Endodermal cell (in vitro differentiated cells): ENCODE measurements at regions not wholly inside any gene's neighbourhood (a gene's known extent, or its start where the extent isn't known, plus 50 kb on each side); places are given as distances from the start of the nearest gene placed in this dataset.

Experiments used
- DNase-seq: peaks from one replicate; pipeline ENCODE4 v3.0.0-alpha.2; 2017
- H3K27ac ChIP-seq: 2 replicates; pipeline ENCODE4 v1.5.1; 2013; ENCODE audit warnings: mild to moderate bottlenecking, low read depth, low read length, moderate library complexity
- H3K27me3 ChIP-seq: 2 replicates; pipeline ENCODE4 v1.6.1; 2013; ENCODE audit warnings: mild to moderate bottlenecking, low read length, moderate library complexity; ENCODE audit not compliant: insufficient read depth, control insufficient read depth, poor library complexity, severe bottlenecking
- H3K36me3 ChIP-seq: 2 replicates; pipeline ENCODE4 v1.7.0; 2013; ENCODE audit warnings: mild to moderate bottlenecking, low read length, moderate library complexity; ENCODE audit not compliant: control insufficient read depth, insufficient read depth
- H3K4me1 ChIP-seq: one replicate; pipeline ENCODE4 v1.7.0; 2013; ENCODE audit warnings: low read length; ENCODE audit not compliant: control insufficient read depth, insufficient read depth
- H3K4me3 ChIP-seq: 2 replicates; pipeline ENCODE4 v1.5.1; 2013; ENCODE audit warnings: mild to moderate bottlenecking, low read length, moderate library complexity
- H3K9ac ChIP-seq: 2 replicates; pipeline ENCODE4 v1.6.1; 2013; ENCODE audit warnings: mild to moderate bottlenecking, low read length, moderate library complexity; ENCODE audit not compliant: poor library complexity, severe bottlenecking; ENCODE audit errors: extremely low read depth
- H3K9me3 ChIP-seq: 2 replicates; pipeline ENCODE4 v1.6.1; 2013; ENCODE audit warnings: mild to moderate bottlenecking, low read length, moderate library complexity; ENCODE audit not compliant: control insufficient read depth
- H3K27ac Mint-ChIP-seq: 2 replicates; pipeline ENCODE4 v1.8.0; 2020; ENCODE audit warnings: mixed read lengths
- H3K27me3 Mint-ChIP-seq: 2 replicates; pipeline ENCODE4 v1.8.0; 2021; ENCODE audit warnings: mild to moderate bottlenecking, mixed read lengths; ENCODE audit not compliant: insufficient read depth
- H3K36me3 Mint-ChIP-seq: 2 replicates; pipeline ENCODE4 v1.8.0; 2020; ENCODE audit warnings: low read depth, mixed read lengths
- H3K4me1 Mint-ChIP-seq: 2 replicates; pipeline ENCODE4 v1.8.0; 2020; ENCODE audit warnings: mixed read lengths
- H3K4me3 Mint-ChIP-seq: 2 replicates; pipeline ENCODE4 v1.8.0; 2020; ENCODE audit warnings: mild to moderate bottlenecking, moderate library complexity, mixed read lengths
- H3K9me3 Mint-ChIP-seq: 2 replicates; pipeline ENCODE4 v1.8.0; 2020; ENCODE audit warnings: mild to moderate bottlenecking, mixed read lengths
- WGBS, 2 experiments: methylation state at CpG; one replicate each; pipeline versions ENCODE4 v1.1.5 to v1.1.7; 2013; ENCODE audit warnings: missing lambda C conversion rate in 2 of 2, mixed read lengths in 1 of 2; ENCODE audit not compliant: insufficient coverage in 1 of 2, insufficient read length in 1 of 2; 5-methylcytosine and 5-hydroxymethylcytosine counted together
- TF ChIP-seq, protein P1 (sequence below): fragments of 200-600 bp; sonication (generic); conservative IDR thresholded peaks from 2 replicates; pipeline ENCODE4 v1.5.0; 2021; ENCODE audit warnings: antibody characterized with exemption, mild to moderate bottlenecking

DNA sequence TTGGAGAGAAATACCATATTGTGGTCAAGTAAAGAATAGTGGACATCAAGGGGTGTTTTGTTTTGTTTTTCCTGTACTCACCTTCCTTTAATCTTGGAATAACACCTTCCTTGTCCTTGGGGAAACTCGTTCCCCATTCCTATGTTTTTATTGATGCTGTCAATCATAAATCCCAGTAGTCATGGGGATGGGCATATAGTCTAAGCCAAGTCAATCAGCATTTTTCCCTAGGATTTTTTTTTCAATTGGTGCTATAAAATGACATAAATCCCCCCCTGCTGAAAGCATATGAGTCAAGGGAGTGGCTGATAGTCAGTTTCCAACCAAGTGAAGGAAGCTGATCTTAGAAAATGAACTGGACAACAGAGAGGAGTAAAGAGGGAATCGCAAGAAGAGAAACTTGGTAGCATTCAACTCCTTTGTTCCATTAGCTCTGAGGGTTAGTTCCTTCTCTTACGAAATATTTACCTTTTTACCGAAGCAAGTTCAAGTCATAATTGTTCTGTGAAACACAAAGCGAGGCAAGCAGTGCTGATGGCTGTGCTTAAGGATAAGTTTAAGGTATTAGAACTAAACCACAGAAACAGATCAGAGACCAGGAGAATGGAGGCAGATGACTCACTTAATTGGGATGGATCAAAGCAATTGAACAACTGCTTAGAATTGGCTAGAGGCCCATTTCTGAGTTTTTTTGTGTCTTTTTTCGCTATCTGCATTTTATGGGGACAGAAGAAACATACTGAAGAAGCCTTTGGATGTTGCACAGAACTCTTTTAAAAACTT is 218.6 kb downstream of the SEMA6A start:
- peaks cover 2% of the 10 kb centered on the region for H3K27me3 Mint-ChIP-seq

DNA sequence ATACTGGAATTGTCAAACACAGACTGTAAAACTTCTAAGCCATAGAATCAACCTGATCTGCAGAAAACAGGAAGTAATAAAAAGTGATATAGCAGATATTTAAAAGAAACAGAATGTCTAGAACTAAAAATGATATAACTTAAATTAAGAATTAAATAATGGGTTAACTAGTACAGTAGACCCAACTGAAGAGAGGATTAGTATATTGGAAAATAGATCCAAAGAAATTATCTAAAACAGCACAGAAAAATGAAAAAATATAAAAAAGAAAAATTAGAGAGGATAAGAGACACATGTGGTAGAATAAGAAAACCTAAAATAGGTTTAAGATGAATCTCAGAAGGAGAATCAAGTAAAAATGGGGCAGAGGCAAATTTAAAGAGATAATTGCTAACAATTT is 219.9 kb downstream of the SEMA6A start:
- H3K27me3 Mint-ChIP-seq, result no peaks in the 10 kb centered on the region
- Histone ChIP-seq H3K4me1 (no peaks in the 10 kb centered on the region), H3K4me3 (no peak overlapping the region), H3K9me3 (peaks cover 5% of the 10 kb centered on the region), H3K27ac (no peak overlapping the region), H3K27me3 (no peaks in the 10 kb centered on the region), H3K36me3 (no peaks in the 10 kb centered on the region), H3K9ac (no peak overlapping the region)
- DNase-seq, result no peak
- H3K36me3 Mint-ChIP-seq, result peaks cover 5% of the 10 kb centered on the region
- H3K27ac Mint-ChIP-seq, result no peak overlapping the region
- no peak overlapping the region for H3K4me3 Mint-ChIP-seq
- TF ChIP-seq, protein P1, sequence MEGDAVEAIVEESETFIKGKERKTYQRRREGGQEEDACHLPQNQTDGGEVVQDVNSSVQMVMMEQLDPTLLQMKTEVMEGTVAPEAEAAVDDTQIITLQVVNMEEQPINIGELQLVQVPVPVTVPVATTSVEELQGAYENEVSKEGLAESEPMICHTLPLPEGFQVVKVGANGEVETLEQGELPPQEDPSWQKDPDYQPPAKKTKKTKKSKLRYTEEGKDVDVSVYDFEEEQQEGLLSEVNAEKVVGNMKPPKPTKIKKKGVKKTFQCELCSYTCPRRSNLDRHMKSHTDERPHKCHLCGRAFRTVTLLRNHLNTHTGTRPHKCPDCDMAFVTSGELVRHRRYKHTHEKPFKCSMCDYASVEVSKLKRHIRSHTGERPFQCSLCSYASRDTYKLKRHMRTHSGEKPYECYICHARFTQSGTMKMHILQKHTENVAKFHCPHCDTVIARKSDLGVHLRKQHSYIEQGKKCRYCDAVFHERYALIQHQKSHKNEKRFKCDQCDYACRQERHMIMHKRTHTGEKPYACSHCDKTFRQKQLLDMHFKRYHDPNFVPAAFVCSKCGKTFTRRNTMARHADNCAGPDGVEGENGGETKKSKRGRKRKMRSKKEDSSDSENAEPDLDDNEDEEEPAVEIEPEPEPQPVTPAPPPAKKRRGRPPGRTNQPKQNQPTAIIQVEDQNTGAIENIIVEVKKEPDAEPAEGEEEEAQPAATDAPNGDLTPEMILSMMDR, result no peak
- H3K9me3 Mint-ChIP-seq, result peaks cover 7% of the 10 kb centered on the region
- H3K4me1 Mint-ChIP-seq, result no peaks in the 10 kb centered on the region

More for the DNA sequence above, 218.6 kb downstream of the SEMA6A start:
- H3K4me3 ChIP-seq, result no peak overlapping the region
- no peak overlapping the region for H3K9ac ChIP-seq
- H3K36me3 ChIP-seq, result no peaks in the 10 kb centered on the region
- no peaks in the 10 kb centered on the region for H3K27me3 ChIP-seq
- no peak for DNase-seq
- Mint-ChIP-seq H3K4me3 (no peak overlapping the region), H3K36me3 (peaks cover 5% of the 10 kb centered on the region), H3K4me1 (peaks cover 3% of the 10 kb centered on the region), H3K27ac (no peak overlapping the region), H3K9me3 (peaks cover 7% of the 10 kb centered on the region)
- WGBS, 2 experiments, result 92 to 100% methylated on average over 3 to 6 of the region's 6 CpGs
- peaks cover 5% of the 10 kb centered on the region for H3K9me3 ChIP-seq
- TF ChIP-seq, protein P1, result no peak
- no peak overlapping the region for H3K27ac ChIP-seq
- no peaks in the 10 kb centered on the region for H3K4me1 ChIP-seq

DNA sequence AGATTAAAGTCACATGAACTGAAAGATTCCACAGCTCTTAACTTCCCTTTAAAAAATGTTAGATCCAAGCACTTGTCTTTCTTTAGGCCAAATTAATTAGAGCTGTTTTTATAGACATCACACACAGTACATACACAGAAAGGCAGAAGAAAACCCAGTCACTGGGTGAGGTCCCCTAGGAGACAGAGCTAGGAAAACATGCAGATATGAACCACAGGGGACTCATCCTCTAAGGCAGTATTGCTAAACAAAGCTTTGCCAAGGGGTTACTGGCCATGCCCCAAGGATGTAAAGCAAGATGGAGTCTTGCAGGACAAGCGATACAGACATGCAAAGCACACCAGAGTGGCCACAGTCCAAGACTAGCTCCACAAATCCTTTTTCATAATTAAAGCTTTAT is 227.0 kb downstream of the SEMA6A start:
- H3K27me3 ChIP-seq, result no peaks in the 10 kb centered on the region
- no peaks in the 10 kb centered on the region for H3K4me1 ChIP-seq
- H3K27ac Mint-ChIP-seq, result no peak overlapping the region
- no peaks in the 10 kb centered on the region for H3K4me1 Mint-ChIP-seq
- no peaks in the 10 kb centered on the region for H3K27me3 Mint-ChIP-seq
- peaks cover 14% of the 10 kb centered on the region for H3K9me3 Mint-ChIP-seq
- peaks cover 4% of the 10 kb centered on the region for H3K36me3 Mint-ChIP-seq
- DNase-seq, result no peak
- H3K36me3 ChIP-seq, result no peaks in the 10 kb centered on the region
- H3K4me3 Mint-ChIP-seq, result no peak overlapping the region
- no peak overlapping the region for H3K27ac ChIP-seq
- WGBS, 2 experiments, result 100% methylated on average over 1 of the region's 1 CpG; no CpG with 5 or more reads in 1 of the 2 experiments
- H3K9me3 ChIP-seq, result peaks cover 13% of the 10 kb centered on the region
- no peak overlapping the region for H3K4me3 ChIP-seq
- TF ChIP-seq, protein P1, result no peak
- H3K9ac ChIP-seq, result no peak overlapping the region
